Stimulated activated naive CD8-positive, alpha-beta T cell treated with anti-CD3 and anti-CD28 coated beads, Interleukin-15, Interleukin-2, amounts not matched to agents 100 U/mL and 50 U/mL, for 24 hours (primary cell): ENCODE measurements at regions not wholly inside any gene's neighbourhood (a gene's known extent, or its start where the extent isn't known, plus 50 kb on each side); places are given as distances from the start of the nearest gene placed in this dataset.
"Not testable (repeated sequence)": the region's sequence is repeated elsewhere in the genome, so short reads cannot be mapped to it uniquely, and the experiment has no call there.

Experiments used
- ATAC-seq: fragments of 150-1000 bp; cut with Tn5 transposase; one replicate; pipeline ENCODE4 v1.10.0; 2021
- DNase-seq: peaks from one replicate; pipeline ENCODE4 v3.0.0; 2021

GRCh38 chr2:62654876-62655359, 50.6 kb upstream of the EHBP1 start:
- no peak for ATAC-seq
- DNase-seq, result no peak

DNA sequence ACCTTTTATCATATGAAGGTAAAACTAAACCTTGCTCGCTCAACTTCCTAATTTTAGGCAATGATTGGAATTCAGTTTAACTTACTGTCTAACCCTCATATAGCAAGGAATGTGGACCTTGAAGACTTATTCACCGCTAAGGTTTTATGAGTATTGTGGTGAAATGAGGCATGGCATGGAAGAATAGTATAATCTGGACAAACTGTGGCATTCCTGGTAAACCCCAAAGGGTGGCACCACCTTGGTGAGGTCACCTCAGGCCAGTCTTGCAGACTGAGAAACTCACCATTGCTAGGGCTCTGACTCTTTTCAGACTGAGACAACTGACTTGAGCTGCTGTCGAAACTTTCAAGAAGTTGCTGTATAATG, 51.1 kb upstream of the EHBP1 start:
- no peak for DNase-seq

DNA sequence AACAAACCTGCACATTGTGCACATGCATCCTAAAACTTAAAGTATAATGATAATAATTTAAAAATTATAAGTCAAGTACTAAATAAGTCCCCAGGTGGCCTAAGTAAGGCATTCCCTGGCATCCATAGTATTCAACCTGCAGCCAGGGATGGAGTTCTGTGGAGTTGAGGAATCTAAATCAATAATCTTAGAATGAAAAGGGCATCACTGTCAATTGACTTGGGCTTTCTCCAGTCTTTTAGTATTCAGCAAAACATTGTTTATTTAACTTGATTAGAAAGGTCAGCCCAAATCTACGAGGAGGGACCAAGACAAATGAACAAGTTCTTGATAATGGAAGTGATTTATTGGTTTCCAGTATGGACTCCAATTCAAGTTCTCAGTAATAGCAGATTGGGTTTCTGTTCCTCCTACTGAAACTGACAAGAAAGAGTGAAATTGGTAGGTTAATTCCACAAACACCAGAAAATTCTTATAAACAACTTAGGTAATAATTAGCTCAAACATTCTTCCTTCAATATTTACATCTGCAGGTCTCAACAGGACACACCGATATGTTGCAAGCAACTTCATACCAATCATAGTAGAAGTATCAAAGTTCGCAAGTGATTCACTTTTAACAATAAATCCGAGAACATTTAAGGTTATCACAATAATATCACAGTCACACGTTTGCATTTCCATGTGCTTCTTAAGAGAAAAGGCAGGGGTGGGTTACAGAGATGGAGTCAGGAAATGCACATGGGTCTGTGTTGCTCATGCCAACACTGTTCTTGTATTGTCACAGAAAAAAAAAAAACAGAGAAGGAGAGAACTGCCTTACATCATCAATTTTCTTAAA, 51.7 kb upstream of the EHBP1 start:
- DNase-seq, result no peak

More for the DNA sequence above, 51.1 kb upstream of the EHBP1 start:
- ATAC-seq, result no peak

DNA sequence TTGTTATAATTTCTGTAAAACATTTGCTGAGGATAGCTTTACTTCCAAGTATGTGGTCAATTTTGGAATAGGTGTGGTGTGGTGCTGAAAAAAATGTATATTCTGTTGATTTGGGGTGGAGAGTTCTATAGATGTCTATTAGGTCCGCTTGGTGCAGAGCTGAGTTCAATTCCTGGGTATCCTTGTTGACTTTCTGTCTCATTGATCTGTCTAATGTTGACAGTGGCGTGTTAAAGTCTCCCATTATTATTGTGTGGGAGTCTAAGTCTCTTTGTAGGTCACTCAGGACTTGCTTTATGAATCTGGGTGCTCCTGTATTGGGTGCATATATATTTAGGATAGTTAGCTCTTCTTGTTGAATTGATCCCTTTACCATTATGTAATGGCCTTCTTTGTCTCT, 56.4 kb upstream of the EHBP1 start:
- ATAC-seq, DNase-seq: not testable (repeated sequence)

More for the DNA sequence above, 51.7 kb upstream of the EHBP1 start:
- no peak for ATAC-seq

- DNase-seq, result no peak
- no peak for ATAC-seq
Measured at GRCh38 chr2:62643100-62643471, 62.4 kb upstream of the EHBP1 start.

DNA sequence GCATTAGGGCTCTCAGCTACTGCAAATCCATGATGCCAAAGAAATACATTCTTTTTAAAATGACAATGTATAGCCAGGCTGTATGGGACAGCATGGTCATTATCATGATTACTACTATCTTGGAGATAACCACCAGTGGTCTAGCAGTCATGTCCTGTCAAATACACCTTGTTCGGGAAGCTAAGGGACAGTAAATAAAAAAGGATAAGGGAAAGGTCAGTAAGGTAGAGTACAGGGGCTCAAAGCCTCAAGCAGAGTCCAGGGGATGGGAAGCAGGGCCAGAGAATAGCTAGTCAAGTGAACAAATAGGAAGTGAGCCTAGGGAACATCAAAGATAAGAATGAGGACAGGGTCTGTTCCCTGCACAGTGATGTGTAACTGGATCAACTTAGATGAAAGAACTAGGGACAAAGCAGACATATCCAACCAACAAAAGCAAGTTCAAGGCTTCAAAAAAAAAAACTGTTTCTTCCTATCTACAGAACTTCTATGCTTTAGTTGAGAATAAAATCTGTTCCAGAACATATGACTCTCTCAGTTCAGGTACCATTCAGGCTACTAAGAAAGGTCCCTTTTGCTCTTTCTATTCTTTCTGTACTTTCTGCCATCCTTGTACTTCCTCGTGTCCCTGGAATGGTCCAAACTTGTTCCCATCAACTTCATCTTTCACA, 62.9 kb upstream of the EHBP1 start:
- DNase-seq (no peak), ATAC-seq (no peak)

DNA sequence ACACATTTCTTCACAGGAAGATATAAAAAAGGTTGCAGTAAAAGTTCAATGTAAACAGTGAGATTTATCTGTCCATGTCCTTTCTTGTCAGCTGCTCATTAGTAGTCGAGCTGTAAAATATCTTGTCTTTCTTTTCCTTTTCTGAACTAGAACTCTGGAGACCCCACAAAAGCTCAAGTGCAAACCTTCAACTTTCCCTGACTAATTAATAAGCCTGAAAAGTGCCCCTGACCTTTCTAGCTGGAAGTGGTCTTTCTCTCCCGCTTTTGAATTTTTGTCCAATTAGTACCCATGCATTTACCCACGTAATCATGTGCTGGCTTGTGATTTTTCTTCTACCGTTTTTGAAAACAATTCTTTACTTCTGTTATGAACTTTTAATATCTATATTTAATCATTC, 63.6 kb upstream of the EHBP1 start:
- no peak for ATAC-seq
- no peak for DNase-seq

DNA sequence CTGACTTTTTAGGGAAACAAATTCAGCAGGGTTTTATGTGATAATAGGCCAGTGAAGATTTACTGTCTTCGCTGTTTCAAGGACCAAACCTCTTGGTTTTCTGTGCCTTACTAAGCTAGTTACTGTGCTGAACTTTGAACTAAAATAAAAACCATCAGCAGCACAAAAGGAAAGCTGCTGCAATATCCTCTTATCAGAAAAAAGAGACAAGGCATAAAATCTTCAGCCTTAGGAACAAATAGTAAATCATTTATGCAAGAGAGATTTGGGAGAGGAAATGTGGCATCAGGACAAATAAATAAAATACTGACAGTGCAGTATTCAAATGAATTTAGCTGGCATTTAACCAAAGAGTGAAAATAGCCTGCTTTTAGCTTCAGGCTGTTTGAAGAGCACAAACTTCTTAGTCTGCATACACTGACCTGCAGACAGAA, 64.1 kb upstream of the EHBP1 start:
- ATAC-seq, result no peak
- DNase-seq, result no peak

DNA sequence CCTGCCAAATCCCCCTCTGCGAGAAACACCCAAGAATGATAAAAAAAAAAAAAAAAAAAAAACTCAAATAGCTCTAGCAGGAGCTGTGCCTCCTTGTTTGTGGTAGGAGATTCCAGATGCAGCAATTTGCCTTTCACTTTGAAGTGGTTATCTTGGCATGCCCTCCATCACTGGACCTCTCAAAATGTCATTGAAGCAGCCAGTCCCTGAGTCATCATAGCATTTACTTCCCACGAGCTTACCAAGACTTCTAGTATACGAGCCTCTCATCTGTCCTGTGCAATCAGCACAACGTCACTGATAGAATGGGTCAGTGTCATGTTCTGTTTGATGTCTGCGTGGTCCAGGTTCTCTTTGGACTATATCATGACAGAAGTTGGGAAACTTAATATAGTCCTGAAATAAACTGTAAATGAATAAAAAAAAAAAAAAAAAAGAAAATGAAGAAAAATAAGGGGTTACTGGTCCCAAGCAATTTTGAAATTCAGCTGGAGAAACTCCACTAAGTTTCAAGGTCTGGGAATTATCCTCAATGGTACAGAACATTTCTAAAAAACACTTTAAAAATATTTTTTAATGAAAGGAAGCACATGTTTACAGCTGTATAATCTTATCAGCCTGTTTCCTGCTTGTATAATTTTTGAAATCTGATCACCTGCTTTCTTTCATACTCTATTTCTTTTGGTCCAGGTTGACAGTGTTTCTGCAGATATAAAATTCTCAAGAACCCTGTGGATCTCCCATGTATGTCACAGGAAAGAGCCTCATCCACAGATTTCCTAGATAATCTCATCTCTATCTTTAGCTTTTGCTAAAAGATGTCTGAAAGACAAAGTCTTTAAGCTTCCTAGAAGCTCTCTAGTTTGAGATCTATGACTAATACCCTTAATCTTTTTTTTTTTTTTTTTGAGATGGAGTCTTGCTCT, 74.1 kb upstream of the EHBP1 start:
- DNase-seq (no peak), ATAC-seq (no peak)

DNA sequence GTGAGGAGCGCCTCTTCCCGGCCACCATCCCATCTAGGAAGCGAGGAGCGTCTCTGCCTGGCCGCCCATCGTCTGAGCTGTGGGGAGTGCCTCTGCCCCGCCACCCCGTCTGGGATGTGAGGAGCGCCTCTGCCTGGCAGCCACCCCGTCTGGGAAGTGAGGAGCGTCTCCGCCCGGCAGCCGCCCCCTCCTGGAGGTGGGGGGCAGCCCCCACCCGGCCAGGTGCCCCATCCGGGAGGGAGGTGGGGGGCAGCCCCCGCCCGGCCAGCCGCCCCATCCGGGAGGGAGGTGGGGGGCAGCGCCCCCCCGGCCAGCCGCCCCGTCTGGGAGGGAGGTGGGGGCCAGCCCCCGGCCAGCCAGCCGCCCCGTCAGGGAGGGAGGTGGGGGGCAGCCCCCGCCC, 75.3 kb upstream of the EHBP1 start:
- not testable (repeated sequence) for DNase-seq, ATAC-seq

DNA sequence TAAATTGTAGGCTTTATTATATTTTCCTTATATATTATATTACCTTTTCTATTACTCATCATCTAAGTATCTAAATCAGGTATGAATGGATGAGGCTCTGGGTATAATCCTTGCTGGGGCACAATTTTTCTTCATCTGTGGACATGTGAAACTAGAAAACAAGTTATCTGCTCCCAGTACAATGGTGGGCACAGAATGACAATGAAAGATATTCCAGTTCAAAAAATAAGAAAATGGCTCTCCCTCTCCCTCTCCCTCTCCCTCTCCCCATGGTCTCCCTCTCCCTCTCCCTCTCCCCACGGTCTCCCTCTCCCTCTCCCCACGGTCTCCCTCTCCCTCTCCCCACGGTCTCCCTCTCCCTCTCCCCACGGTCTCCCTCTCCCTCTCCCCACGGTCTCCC, 76.2 kb upstream of the EHBP1 start:
- ATAC-seq, DNase-seq: not testable (repeated sequence)

DNA sequence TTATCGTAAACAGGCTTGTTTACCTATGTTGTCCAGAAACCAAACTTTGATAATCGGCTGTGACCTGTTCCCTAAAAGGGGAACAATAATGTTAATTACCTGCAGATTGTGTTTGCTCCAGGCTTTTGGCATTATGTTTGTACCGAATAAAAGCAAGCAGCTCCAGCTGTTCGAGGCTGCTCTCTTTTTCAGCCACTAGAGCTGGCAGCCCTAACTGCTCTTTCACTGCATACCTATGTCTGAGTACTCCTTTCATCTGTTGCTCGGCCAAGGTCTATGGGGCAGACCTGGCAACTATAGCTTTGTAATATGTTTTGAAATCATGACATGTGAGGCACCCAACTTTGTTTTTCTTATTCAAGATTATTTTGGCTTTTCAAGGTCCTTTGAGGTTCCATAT, 77.8 kb upstream of the EHBP1 start:
- ATAC-seq (no peak), DNase-seq (no peak)

- DNase-seq (no peak), ATAC-seq (no peak)
Measured at GRCh38 chr2:62624855-62625254, 80.7 kb upstream of the EHBP1 start.

DNA sequence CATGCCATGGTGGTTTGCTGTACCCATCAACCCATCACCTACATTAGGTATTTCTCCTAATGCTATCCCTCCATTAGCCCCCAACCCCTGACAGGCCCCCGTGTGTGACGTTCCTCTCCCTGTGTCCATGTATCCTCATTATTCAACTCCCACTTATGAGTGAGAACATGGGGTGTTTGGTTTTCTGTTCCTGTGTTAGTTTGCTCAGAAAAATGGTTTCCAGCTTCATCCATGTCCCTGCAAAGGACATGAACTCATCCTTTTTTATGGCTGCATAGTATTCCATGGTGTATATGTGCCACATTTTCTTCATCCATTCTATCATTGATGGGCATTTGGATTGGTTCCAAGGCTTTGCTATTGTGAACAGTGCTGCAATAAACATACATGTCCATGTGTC, 89.0 kb upstream of the EHBP1 start:
- ATAC-seq, DNase-seq: not testable (repeated sequence)

DNA sequence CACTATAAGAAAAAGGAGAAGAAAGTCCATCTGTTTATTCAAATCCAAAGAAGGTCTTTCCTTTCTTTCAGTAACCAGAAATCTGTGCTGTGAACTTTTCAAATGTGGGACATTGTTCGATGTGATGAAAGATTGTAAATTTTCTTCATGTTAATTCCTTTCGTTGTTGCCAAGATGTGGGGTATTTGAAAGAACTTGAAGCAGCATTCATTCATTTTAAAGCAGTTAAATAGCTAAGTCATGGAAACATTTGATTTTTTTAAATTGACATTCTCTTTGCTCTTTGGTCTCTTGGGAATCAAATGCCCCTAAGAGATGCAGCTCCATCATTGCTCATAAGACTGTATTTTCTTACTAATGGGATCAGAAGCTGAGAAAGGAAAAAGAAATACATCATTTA, 93.7 kb upstream of the EHBP1 start:
- DNase-seq, result no peak
- no peak for ATAC-seq

DNA sequence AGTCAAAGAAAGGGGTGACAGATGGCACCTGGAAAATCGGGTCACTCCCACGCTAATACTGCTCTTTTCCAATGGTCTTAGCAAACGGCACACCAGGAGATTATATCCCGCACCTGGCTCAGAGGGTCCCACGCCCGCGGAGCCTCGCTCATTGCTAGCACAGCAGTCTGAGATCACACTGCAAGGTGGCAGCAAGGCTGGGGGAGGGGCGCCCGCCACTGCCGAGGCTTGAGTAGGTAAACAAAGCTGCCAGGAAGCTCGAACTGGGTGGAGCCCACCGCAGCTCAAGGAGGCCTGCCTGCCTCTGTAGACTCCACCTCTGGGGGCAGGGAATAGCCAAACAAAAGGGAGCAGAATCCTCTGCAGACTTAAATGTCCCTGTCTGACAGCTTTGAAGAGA, 99.5 kb upstream of the TMEM17 start:
- not testable (repeated sequence) for ATAC-seq, DNase-seq

DNA sequence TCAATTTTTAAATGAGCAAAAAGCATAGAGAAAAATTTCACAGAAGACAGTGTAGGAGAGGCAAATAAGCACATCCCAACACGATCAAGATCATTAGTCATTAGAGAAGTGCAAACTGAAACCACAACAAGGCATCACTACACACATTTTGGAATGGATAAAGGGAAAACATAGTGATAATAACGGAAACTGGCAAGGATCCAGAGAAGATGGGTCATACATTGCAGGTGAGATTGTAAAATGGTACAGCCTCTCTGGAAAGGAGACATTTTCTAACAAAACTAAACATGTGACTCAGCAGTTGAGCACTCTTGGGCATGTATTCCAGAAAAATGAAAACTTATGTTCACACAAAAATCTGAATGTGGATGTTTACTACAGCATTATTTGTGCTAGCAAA, 98.3 kb upstream of the TMEM17 start:
- DNase-seq (no peak), ATAC-seq (no peak)

DNA sequence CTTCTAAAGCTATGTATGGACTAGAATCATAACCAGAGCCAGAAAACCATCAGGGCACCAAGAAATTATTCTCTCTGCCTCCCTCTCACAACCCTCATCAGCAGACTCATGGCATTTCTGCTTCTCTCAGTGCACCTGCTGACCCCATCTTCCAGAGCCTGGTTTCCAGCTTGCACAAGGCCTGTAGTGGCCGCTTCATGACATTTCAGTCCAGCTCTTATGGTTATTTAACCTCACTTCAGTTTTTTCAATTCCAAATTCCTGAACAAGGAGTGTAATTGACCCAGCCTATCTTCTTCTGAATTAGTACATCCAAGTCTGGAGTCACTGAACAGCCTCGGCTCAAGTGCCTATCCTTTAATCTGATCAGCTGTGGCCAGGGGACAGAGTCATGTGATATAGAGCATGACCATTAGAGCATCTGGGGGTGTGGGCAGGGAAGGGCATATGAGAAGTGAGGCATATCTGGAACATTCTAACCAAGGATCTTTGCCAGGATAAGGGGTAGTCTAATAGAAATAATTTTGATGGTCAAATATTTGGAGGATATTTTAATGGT, 97.2 kb upstream of the TMEM17 start:
- no peak for DNase-seq
- no peak for ATAC-seq

- not testable (repeated sequence) for ATAC-seq, DNase-seq
Measured at GRCh38 chr2:62599674-62600410, 93.8 kb upstream of the TMEM17 start.

GRCh38 chr2:62597323-62597722, 91.3 kb upstream of the TMEM17 start:
- ATAC-seq, result no peak

More at GRCh38 chr2:62597323-62597722, 91.3 kb upstream of the TMEM17 start:
- DNase-seq, result no peak
